Breast epithelium (tissue), 3 donors: ENCODE measurements at regions not wholly inside any gene's neighbourhood (a gene's known extent, or its start where the extent isn't known, plus 50 kb on each side); places are given as distances from the start of the nearest gene placed in this dataset.

Experiments
- POLR2A ChIP-seq: fragments of 450-650 bp; IDR thresholded peaks from one replicate; pipeline ENCODE4 v1.6.1; 2016; ENCODE audit warnings: antibody characterized with exemption, mild to moderate bottlenecking, moderate library complexity
- POLR2AphosphoS5 ChIP-seq, 3 donors: sonication (generic); formaldehyde crosslinking; IDR thresholded peaks; one replicate each; pipeline ENCODE4 v1.6.1; 2017; ENCODE audit warnings: antibody characterized with exemption in 3 of 3
- TF ChIP-seq, protein P1 (sequence below), 3 donors: fragments of 450-650 bp; IDR thresholded peaks; one replicate each; pipeline ENCODE4 v1.5.1; 2016 to 2017; ENCODE audit warnings: antibody characterized with exemption in 3 of 3, mild to moderate bottlenecking in 3 of 3, moderate library complexity in 3 of 3

DNA sequence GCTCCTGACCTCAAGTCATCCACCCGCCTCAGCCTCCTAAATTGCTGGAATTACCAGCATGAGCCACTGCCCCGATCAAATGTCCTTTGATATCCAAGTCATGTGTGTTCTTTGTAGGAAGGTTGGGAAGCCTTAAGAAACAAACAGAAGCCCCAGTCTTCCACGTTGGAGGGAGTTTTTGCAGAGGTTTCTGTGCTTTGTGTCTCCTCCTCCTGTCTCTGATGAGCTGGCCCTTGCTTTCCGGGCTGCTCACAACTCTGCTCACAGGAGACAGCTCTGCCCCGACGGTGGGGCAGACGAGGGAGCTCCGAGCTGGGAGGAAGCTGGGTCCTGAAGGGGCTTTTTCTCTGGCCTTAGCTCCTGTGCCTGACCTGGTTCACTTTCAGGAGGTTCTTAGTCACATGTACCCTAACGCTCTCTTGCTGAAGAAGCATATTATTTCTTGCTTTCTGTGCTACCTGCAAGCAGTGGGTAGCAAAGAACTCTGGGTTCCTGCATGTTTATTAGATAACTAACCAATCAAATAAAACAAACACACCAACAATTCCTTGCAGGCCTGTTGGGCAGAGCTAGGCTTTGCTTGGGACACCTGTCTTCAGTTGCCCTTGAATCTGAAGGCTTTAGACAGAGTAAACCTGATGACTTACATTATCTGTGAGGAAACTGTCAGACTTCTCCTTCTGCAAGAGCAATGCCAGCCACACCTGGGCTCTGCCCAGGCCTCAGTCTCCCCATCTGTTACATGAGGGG is 52.6 kb upstream of the SMAD6 start:
- TF ChIP-seq POLR2A (no peak), POLR2AphosphoS5 (IDR thresholded peaks at IDR 0.05) (no peak)
- TF ChIP-seq, protein P1, sequence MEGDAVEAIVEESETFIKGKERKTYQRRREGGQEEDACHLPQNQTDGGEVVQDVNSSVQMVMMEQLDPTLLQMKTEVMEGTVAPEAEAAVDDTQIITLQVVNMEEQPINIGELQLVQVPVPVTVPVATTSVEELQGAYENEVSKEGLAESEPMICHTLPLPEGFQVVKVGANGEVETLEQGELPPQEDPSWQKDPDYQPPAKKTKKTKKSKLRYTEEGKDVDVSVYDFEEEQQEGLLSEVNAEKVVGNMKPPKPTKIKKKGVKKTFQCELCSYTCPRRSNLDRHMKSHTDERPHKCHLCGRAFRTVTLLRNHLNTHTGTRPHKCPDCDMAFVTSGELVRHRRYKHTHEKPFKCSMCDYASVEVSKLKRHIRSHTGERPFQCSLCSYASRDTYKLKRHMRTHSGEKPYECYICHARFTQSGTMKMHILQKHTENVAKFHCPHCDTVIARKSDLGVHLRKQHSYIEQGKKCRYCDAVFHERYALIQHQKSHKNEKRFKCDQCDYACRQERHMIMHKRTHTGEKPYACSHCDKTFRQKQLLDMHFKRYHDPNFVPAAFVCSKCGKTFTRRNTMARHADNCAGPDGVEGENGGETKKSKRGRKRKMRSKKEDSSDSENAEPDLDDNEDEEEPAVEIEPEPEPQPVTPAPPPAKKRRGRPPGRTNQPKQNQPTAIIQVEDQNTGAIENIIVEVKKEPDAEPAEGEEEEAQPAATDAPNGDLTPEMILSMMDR (IDR thresholded peaks at IDR 0.05) = no peak
